Stomach (tissue), 4 donors: ENCODE measurements at regions not wholly inside any gene's neighbourhood (a gene's known extent, or its start where the extent isn't known, plus 50 kb on each side); places are given as distances from the start of the nearest gene placed in this dataset.

Experiments
- POLR2A ChIP-seq, 4 donors: fragments of 450-650 bp; IDR thresholded peaks; one replicate each; pipeline ENCODE4 v1.6.1; 2016; ENCODE audit warnings: antibody characterized with exemption in 4 of 4, control low read depth in 2 of 4, mild to moderate bottlenecking in 1 of 4, moderate library complexity in 1 of 4
- POLR2AphosphoS5 ChIP-seq, 3 donors: sonication (generic); formaldehyde crosslinking; IDR thresholded peaks; one replicate each; pipeline ENCODE4 v1.6.1; 2016; ENCODE audit warnings: antibody characterized with exemption in 3 of 3
- TF ChIP-seq, protein P1 (sequence below), 7 experiments: fragments of 450-650 bp in 4 of 7; fragments of 200-600 bp in 3 of 7; sonication (generic) in 3 of 7; IDR thresholded peaks; one replicate each; pipeline ENCODE4 v1.5.1; 2016 to 2019; ENCODE audit warnings: antibody characterized with exemption in 7 of 7, control low read depth in 2 of 7, mild to moderate bottlenecking in 1 of 7

DNA sequence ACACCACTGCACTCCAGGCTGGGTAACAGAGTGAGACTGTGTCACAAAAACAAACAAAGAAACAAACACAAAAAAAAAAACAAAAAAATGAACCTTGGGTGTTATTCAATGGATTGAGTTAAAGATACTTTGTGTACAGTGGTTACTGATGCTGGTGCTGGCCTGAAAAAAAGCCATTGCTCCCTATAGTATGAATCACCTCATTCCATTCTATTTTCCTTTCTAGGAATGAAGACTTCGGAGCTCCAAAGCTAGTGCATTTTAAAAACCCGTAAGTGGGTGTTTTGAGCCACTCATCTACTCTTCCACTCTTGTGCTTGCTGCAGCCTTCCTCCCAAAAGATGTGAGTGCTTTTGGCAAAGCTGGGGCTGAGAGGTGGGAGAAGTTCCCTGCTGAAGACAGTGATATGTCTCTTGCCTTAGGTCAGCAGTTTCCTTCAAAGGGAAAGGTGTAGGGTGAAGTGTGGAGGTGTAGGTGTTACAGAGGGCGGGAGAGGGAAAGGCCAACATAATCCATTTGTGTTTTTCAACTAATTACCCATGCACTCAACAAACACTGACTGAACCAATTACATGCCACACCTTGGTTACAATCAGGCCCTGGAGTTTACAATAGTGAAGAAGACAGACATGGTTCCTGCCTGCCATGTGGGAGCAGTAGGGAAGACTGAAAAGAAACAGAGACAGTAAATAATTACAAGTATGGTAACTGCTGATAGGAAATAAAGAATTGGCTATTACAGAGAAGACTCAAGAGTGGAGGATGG is 55.0 kb upstream of the SERBP1 start:
- TF ChIP-seq, protein P1, sequence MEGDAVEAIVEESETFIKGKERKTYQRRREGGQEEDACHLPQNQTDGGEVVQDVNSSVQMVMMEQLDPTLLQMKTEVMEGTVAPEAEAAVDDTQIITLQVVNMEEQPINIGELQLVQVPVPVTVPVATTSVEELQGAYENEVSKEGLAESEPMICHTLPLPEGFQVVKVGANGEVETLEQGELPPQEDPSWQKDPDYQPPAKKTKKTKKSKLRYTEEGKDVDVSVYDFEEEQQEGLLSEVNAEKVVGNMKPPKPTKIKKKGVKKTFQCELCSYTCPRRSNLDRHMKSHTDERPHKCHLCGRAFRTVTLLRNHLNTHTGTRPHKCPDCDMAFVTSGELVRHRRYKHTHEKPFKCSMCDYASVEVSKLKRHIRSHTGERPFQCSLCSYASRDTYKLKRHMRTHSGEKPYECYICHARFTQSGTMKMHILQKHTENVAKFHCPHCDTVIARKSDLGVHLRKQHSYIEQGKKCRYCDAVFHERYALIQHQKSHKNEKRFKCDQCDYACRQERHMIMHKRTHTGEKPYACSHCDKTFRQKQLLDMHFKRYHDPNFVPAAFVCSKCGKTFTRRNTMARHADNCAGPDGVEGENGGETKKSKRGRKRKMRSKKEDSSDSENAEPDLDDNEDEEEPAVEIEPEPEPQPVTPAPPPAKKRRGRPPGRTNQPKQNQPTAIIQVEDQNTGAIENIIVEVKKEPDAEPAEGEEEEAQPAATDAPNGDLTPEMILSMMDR (IDR thresholded peaks at IDR 0.05), result no peak
- TF ChIP-seq POLR2A (IDR thresholded peaks at IDR 0.05) (no peak), POLR2AphosphoS5 (IDR thresholded peaks at IDR 0.05) (no peak)
